ENCODE measurements at regions not wholly inside any gene's neighbourhood (a gene's known extent, or its start where the extent isn't known, plus 50 kb on each side); places are given as distances from the start of the nearest gene placed in this dataset.

DNA sequence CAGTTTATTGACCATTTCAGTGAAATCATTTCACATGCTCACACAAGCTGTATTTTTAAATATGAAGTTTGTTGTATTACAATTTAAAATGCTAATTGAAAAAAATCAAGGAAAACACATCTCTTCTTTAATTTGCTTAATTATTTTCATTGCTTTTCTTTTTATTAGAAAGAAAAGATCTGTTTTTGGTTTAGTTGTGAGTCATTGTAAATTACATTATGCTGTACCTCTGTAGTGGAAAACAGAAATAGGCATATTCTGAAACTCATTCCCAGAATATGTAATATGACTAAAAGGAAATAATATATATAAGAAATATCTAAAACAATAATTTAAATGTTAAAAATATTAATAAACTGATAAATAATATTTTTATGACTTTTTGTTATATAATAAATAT lies 161.9 kb downstream of the HGF start:
- no peak for DNase-seq (ENCODE audit: low read depth in 4 of 4, low spot score in 3 of 4)

DNA sequence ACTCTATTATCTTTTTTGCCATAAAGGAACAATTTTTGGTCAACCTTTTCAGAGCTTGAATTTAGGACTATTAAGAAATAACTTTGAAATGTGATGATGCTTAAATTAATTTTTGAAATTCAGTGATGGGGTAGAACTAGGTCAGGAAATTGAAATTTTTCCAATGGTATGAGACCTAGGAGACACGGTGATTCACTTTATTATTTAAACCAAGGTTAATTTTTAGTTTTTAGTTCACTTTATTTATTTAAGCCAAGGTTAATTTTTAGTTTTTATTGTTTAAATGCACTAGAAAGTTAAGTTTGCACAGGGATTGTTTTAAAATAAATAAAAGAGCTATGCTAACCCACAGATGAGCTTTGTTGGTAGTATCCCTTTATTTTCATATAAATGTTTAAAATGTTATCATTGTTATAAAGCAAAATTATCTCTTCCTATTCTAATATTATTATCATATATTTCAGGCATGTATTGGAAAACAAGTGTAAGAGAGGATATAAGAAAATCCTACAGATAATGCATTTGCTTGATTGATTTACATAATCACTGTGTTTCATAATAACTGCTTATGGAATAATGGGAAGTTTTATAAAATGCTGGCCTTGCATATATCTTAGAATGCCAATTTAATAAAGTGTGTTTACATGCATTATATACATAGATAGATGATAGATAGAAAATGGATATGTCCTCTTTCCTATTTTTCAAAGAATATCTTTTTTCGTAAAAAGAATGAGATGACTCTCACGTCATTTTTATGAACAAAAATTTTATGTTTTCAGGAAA lies 163.6 kb downstream of the HGF start:
- no peak for DNase-seq (ENCODE audit: low read depth in 4 of 4, low spot score in 3 of 4)

DNA sequence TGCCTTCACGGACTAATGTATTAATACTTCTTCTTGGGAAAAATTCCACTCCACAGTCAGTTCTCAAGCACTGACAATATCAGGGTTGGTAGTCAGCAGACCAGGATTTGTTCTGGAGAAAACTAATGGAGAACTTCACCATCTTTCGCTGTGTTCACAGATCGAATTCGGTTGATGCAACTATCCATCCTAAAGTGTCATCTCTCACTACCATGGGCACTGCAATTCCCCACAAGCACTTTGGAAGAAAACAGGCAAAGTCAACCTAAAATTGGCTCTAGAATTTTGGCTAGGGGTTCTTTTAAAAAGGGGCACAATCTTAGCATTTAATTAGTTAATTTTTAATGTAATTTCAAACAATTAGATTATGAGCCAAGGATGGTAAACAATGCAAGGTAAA lies 164.4 kb downstream of the HGF start:
- no peak for DNase-seq (ENCODE audit: low read depth in 4 of 4, low spot score in 3 of 4)

DNA sequence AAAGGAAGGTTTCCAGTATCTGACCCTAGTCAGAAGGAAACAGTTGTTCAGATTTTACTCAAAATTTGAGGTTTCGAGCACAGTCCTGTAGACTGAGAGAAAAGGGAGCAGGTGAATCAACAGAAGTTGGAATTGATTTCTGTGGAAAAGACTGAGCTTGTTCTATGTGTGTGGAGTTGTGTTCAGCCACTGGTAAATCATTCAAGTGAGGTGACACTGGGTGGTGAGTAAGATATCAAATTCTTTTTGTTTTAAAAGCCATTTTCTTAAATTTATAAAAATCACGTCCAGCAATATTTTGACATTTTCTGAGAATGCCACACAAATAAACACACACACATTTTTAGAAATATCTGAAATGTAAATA lies 165.1 kb downstream of the HGF start:
- no peak for DNase-seq (ENCODE audit: low read depth in 4 of 4, low spot score in 3 of 4)

DNA sequence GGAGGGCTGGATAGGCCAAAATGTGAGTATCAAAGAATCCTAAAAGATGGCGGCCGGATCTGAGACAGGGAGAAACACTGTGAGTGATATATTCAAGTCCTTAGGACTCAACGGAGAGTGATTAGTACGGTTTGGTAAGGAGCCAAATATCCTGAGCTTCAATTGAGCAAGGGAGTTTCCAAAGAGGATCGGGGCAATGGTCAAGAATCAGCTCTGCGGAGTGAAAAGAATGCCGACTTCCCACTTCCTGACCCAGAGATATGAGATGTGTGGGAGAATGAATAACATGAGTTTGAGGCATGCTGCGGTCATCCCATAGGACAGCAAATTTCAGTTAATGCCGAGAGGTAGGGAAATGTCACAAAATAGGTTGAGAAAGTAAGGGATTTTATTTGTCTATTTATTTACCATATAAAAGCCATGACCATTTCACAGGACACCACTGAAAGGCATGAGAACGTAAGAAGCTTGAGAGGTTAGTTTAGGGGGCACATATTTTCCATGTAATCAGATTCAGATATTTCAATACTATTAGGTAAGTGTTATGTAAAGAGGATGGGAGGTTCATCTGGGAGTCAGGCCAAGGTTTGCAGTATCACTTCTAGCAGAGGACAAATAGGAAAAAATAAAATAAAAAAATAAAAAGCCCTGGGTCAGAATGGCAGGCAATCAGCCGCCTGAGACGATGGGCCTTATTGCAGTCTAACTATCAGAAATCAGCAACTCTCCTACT lies 165.6 kb downstream of the HGF start:
- no peak for DNase-seq (ENCODE audit: low read depth in 4 of 4, low spot score in 3 of 4)

DNA sequence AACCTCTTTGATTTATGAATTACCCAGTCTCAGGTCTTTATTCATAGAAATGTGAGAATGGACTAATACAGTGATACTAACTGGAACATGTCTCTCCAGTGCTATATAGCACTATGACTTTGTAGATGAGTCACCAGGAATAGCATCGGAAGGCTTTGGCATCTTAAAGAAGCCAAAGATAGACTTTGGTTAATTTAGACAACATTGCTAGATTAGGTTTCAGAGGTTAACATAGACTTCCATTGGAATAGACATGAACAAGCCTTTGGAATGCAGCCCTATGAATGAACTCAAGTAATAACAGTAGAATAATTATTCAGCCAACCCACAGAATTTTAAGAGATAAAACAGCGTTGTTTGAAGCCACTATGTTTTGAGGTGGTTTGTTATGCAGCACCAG lies 169.2 kb downstream of the HGF start:
- DNase-seq (ENCODE audit: low read depth in 4 of 4, low spot score in 3 of 4): no peak

DNA sequence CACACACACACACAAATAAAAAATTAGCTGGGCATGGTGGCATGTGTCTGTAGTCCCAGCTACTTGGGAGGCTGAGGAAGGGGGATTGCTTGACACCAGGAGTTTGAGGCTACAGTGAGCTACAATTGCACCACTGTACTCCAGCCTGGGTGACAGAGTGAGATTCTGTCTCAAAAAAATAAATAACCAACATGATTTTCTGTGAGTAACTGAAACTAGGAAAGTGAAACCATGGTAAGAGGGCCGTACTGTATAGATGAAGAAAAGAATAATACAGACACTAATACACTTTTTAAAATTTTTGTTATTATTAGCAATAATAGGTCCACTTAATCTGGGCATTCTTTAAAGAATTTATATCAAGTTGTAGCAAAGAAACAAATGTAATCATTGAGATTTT lies 170.9 kb downstream of the HGF start:
- no peak for DNase-seq (ENCODE audit: low read depth in 4 of 4, low spot score in 3 of 4)

DNA sequence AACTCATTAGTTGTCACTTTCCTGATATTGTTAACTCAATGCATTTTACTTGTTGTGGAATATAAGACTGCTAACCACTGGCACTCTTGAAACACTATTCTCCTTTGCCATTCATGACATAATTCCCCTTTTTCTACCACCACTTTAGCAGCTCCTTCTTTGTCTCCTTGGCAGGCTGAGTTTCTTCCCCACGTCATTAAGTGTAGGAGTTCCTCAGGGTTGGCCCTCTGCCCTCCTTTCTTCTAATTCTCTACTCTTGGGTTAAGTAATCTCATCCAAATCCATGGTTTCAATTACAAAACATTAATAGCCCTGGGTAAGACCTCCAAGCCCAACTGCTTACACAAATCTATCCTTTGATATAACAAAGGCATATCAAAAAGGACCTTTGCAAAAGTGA lies 175.1 kb downstream of the HGF start:
- no peak for DNase-seq (ENCODE audit: low read depth in 4 of 4, low spot score in 3 of 4)

DNA sequence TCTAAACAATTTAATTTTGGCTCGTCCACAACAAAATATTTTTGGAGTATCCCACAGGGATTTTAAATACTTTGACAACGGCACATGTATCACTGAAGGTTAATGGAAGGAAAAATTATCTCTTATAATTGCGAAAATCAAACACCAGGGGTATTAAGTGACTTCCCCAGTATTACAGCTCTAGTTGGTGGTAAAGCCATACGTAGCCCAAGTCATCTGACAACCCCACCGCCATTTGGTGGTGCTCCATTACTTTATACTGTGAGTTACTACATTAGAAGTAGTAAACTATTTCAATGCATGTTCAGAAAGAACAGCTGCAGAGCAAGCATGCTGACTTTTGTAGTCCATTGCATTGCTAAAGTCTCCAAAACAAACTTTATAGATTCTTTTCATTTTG lies 179.7 kb downstream of the HGF start:
- peak in 1 of 4 donors; percentile 0 for DNase-seq (ENCODE audit: low read depth in 4 of 4, low spot score in 3 of 4)

DNA sequence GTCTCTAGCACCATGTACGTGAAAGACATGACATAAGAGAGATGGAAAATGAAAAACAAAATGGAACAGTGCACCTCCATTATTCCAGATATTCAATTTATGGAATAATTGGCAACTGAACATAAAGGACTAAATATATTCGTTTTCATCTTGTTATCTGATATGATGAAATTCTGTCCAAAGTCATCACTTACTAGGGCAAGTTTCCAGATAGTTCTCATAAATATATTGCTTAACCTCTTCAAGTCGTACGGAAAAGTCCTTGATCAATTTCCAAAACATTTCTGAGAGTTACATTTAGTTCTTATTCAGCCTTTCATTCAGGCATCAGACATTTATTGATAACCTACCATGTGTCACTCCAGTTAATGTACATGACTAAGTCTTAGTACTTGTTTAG lies 185.2 kb downstream of the HGF start:
- DNase-seq (ENCODE audit: low read depth in 4 of 4, low spot score in 3 of 4): no peak

DNA sequence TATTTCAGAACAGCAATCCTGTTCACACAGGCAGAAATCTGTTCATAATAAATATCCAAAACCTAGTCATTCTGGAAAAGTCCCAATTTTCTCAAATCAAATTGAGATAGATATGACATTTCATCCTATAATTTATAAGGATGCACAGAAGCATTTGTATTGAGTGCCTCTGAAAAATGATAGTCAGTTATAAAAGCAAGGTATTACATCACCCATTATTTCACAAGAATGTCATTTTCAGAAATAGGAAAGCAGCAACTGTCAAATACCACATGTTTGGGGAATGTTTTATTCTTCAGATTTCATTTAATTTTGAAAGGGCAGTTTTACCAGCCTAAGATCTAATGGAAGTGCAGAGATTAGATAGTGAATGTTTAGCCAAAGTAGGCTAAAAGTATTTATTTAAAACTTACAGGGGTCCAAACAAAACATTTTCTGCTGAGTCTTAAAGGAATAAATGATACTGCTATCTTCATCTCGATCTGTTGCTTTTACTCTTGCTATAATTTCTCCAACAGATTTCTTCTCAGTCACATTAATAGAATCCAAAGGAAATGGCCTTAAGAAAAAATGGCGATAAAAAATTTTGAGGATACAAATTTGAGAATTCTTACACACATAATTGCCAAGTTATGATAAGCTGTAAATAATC lies 185.8 kb downstream of the HGF start:
- no peak for DNase-seq (ENCODE audit: low read depth in 4 of 4, low spot score in 3 of 4)

DNA sequence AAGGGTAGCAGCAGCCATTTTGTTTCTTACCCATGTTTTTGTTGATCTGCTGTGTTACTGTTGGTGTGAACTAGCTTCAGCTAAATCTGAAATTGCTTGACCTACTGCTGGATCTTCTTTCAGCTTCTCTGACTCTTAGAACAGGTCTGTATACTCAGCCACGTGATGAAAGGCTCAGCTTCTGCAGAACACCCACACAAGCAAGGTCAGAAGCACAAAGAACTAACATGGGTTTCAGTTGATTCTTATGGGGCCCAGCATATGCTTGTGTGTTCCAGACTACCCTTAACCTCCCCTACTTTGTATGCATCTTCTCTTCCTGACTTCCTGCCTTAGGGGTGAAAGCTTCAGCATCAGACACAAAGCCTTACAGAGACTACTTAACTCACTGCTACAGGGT lies 186.8 kb downstream of the HGF start:
- no peak for DNase-seq (ENCODE audit: low read depth in 4 of 4, low spot score in 3 of 4)

DNA sequence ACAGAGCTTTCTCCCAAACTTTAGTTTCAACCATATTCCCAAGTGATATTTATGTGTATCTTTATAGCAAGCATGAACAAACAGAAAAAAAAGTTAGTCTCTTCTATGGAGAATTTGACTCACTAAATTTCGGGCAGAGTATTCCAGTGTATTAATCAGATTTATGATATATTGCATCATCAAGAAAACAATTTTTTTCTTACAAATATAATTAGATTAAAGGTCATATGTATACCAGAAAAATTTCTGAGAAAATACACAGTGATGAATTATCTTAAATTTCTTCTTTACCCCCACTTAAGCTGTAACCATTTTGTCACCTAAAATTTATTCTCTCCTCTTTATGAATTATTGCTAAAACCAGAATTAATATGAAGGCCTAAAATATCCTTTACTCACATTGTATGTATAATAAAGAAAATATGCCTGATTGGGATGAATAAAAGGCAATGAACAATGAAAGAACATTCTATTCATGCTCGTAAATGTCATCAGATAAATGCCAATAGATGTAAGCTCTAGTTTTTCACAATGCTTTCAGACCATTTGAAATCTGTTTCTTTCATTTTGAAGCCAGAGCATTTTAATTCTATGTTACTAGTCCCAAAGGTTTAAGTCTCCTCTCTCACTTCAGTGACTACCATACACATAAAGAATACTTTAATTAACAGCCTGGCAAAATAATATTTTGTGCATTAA lies 192.1 kb downstream of the HGF start:
- no peak for DNase-seq (ENCODE audit: low read depth in 4 of 4, low spot score in 3 of 4)

DNA sequence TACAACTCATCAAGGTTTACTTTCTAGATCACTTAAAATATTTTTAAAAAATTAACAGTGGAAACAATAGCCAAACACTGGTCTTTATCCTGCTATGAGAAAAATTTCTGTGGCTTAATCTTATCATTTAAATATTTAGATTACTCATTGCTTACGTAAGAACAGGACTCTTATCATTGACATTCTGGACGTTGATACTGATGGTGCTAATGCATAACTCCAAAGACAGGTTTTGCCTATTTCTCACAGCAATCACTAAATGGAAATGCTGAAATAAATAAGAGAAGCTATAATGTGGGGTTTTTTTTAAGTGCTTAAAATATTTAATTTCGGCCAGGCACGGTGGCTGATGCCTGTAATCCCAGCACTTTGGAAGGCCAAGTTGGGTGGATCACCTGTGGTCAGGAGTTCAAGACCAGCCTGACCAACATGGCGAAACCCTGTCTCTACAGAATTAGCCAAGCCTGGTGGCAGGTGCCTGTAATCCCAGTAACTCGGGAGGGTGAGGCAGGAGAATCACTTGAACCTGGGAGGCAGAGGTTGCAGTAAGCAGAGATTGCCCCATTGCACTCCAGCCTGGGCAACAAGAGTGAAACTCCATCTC lies 195.0 kb downstream of the HGF start:
- no peak for DNase-seq (ENCODE audit: low read depth in 4 of 4, low spot score in 3 of 4)

DNA sequence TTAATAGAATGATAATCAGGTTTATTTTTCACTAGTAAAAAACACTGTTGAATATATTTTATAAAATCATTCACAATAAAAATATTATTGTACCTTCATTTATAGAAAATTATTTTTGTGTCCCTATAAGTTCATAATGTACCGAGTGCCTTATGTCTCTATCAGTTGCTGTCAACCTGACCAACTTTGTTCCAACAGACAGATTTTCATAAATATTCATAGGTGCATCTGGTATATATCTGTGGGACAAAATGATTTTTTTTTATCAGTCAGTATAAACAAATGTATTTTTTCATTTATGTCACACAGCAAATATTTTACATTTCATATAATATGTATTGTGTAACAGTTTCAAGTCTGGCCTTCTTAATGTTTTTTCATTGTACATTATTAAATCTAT lies 195.9 kb downstream of the HGF start:
- no peak for DNase-seq (ENCODE audit: low read depth in 4 of 4, low spot score in 3 of 4)

DNA sequence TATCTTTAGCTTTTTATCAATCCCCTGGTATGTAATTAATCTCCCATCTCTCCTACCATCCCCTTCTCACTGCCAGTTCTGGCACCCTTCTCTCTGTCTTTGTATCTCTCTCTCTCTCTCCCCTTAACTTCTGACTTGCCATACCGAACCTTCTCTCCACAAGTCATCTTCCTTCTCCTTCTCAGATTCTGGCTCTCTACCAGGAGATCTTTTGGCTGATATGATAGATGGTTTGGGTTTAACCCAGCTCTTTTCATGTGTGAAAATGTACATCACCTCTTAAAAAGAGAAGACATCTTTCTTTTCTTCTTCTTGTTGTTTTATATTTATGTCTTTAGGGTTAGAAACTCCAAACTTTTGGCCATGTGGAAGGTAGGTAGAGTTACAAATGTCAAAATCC lies 196.7 kb downstream of the HGF start:
- no peak for DNase-seq (ENCODE audit: low read depth in 4 of 4, low spot score in 3 of 4)

DNA sequence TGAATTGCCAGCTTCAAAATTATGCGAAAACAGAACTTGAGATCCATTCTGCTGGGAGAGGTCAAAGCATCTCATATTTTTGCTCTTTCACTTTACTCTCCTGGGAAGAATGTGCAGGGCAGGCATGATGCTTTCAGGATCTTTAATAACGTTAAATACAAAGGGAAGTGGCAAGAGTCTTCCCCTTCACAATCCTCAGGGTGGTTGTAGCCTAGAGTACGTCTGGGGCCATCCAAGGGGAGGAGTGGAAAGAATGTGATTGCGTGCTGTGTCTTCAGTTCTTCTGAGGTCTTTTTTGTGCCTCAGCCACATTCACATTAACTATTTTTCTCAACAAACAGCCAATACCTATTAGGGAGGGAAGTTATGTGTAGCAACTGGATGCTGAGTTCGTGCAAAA lies 207.3 kb downstream of the HGF start:
- DNase-seq (ENCODE audit: low read depth in 4 of 4, low spot score in 3 of 4): no peak

DNA sequence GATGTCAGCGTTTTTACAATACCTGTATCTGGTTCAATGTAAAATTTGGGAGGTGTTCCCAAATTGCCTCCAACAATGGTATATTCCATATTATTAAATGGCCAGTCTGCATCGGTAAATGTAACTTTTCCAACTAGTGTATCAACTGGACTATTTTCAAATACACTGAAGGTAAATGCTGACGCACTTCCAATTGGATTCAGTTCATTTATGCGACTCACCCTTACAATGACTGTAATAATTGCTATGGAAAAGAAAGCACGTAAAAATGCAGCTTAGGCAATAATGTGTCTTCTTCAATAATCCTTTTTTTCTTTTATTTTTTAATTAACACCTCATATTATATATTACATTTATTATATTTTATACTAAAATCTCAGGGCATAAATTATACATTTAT lies 209.1 kb downstream of the HGF start:
- no peak for DNase-seq (ENCODE audit: low read depth in 4 of 4, low spot score in 3 of 4)

DNA sequence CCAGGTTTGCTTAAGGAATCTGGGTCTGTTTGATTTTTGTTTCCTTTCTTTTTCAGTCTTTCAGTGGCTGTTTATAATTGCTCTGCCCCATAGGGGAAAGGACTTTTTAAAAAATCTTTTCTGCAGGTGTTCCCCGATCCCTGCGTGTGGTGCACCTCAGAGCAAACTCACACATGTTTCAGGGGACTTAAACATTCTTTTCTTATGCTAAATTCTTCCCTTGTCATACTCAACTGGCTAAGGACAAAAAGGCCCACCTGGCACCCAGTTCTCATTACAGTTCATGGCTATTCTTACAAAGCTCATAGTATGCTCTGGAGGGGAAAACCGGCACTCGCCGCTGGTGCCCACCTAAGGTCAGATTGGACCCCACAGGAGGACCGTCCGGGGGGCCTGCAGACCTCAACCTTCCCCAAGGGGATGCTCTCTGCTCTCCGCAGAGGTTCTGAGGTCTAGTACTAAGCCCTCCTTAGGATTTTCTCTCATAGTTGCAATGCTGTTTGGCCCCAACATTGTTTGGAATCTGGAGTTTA lies 220.3 kb downstream of the HGF start:
- DNase-seq (ENCODE audit: low read depth in 4 of 4, low spot score in 3 of 4): no peak

DNA sequence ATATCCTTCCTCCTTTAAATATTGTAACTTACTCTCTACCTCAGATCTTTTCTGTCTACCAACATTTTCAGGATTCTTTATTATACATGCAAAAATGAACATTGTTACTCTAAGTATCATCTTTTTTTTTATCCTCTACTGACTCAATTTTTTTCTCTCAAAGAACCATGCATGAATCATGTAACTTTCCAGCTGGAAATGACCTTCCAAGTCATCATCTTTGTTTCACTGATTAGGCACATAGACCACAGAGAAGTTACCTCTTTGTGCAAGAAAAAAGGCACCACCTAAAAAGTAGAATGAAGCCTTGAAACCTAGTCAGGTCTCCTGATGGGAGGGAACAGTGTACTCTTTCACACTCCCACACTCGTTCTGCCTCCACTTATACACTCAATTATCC lies 234.9 kb downstream of the HGF start:
- no peak for DNase-seq (ENCODE audit: low read depth in 4 of 4, low spot score in 3 of 4)

DNA sequence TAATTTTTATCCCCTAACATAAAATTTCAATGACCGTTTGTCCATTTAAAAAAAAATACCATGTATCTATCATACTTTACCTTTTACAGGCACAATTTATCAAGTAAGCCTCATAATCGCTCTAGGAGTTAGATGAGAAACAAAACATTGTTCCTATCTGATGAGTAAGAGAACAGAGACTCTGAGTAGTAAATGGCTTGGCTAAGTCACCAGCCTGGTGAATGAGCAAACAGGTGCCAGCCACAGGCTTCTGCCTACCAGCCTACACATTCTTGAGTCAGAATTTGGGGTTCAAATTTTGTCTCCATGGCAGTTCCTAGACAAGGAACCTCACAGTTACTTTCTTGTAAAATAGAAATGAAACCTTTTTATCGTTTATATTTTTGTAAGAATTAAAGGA lies 235.4 kb downstream of the HGF start:
- DNase-seq (ENCODE audit: low read depth in 4 of 4, low spot score in 3 of 4): no peak
